Astrocyte of the spinal cord (primary cell): ENCODE measurements at regions not wholly inside any gene's neighbourhood (a gene's known extent, or its start where the extent isn't known, plus 50 kb on each side); places are given as distances from the start of the nearest gene placed in this dataset.
"Not testable (repeated sequence)": the region's sequence is repeated elsewhere in the genome, so short reads cannot be mapped to it uniquely, and the experiment has no call there.

Experiments used
- DNase-seq: peaks from one replicate; pipeline ENCODE4 v3.0.0; 2011; ENCODE audit warnings: low read depth, low spot score
- H3K4me3 ChIP-seq: 2 replicates; pipeline ENCODE4 v1.5.1; 2011; ENCODE audit warnings: low read depth, mild to moderate bottlenecking, low read length, moderate library complexity
- in situ Hi-C: cut with HindIII; loops from 2 replicates; pipeline ENCODE4 v1.10.0; 2017; ENCODE audit warnings: low sequenced_read_pairs
- TF ChIP-seq, protein P1 (sequence below): IDR thresholded peaks from 2 replicates; pipeline ENCODE4 v1.5.1; 2012; ENCODE audit warnings: low read depth, mild to moderate bottlenecking, low read length, inconsistent platforms

DNA sequence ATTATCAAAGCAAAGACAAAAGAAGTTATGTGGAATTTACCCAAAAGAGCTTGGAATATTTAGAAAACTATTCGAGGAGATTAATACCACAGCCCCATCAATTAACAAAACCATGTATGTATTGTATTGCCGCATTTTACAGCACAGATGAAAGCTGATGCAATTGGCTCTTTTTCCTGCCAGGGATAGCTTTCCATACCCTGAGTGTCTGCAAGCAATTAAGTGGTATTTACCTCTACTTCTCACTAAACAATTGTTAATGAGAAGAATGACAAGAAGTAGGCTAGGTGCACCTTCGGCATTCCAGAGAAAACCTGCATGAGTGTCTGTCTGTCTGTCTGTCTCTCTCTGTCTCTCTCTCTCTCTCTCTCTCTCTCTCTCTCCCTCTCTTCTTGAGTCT lies 219.5 kb downstream of the PAPSS1 start:
- in situ Hi-C loops, result no loop called here

DNA sequence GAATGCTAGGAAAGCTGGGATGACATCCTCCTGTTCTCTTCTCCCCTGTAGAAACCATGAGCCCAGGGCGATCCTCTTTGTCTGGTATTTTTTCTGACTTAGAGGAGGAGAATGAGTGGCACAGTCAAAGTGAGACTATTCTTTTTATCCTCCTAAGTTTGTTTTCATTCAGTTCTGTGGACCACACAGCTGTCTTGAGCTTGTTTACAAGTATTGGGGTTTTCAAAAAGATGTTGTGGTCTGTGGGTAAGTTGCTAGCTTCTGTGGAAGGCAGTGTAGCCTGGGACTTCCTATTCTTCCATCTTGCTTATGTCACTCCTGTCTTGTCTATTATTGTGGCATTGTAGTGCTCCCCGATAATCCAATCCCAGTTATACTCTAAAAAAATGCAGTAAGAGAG lies 223.0 kb downstream of the PAPSS1 start:
- H3K4me3 ChIP-seq, result no peak overlapping the region
- in situ Hi-C loops, result no loop called here
- TF ChIP-seq, protein P1, sequence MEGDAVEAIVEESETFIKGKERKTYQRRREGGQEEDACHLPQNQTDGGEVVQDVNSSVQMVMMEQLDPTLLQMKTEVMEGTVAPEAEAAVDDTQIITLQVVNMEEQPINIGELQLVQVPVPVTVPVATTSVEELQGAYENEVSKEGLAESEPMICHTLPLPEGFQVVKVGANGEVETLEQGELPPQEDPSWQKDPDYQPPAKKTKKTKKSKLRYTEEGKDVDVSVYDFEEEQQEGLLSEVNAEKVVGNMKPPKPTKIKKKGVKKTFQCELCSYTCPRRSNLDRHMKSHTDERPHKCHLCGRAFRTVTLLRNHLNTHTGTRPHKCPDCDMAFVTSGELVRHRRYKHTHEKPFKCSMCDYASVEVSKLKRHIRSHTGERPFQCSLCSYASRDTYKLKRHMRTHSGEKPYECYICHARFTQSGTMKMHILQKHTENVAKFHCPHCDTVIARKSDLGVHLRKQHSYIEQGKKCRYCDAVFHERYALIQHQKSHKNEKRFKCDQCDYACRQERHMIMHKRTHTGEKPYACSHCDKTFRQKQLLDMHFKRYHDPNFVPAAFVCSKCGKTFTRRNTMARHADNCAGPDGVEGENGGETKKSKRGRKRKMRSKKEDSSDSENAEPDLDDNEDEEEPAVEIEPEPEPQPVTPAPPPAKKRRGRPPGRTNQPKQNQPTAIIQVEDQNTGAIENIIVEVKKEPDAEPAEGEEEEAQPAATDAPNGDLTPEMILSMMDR, result no peak
- DNase-seq, result no peak

More for the DNA sequence above, 219.5 kb downstream of the PAPSS1 start:
- H3K4me3 ChIP-seq, result no peak overlapping the region
- TF ChIP-seq, protein P1, result no peak
- no peak for DNase-seq

DNA sequence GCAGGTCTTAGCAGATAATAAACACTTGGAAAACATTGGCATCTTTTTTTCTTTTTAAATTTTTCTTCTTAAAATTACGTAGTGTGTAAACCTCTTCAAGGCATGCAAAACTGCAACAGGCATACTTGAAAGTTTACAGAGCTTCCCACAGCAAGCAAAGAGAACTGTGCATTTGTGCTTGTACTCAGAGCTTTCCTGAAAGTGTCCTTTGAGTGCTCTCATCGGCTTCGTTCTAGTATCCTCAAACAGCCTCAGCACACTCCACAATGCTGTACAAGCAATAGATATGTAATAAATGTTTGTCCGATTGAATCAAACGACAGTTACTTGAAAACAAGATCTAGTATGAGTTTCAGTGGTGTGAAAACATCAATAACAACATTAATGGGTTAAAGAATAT lies 227.5 kb downstream of the PAPSS1 start:
- H3K4me3 ChIP-seq, result no peak overlapping the region
- TF ChIP-seq, protein P1, result no peak
- no peak for DNase-seq
- in situ Hi-C loops, result no loop called here

DNA sequence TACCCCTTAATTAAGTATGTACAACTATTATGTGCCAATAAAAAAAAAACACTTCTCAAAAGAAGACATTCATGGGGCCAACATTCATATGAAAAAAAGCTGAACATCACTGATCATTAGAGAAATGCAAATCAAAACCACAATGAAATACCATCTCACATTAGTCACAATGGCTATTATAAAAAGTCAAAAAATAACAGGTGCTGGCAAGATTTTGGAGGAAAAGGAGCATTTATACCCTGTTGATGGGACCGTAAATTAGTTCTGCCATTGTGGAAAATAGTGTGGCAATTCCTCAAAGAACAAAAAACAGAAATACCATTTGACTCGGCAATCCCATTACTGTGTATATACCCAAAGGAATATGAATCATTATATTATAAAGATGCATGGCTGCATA lies 229.9 kb downstream of the PAPSS1 start:
- H3K4me3 ChIP-seq, result no peak overlapping the region
- TF ChIP-seq, protein P1, result no peak
- no peak for DNase-seq
- in situ Hi-C loops, result no loop called here

DNA sequence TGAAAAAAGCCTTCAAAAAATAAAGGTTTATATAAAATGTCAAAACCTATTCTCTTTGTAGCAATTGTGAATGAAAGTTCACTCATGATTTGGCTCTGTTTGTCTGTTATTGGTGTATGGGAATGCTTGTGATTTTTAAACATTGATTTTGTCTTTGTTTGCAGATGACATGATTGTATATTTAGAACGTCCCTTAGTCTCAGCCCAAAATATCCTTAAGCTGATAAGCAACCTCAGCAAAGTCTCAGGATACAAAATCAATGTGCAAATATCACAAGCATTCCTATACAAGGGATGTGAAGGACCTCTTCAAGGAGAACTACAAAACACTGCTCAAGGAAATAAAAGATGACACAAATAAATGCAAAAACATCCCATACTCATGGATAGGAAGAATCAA lies 236.4 kb downstream of the PAPSS1 start:
- in situ Hi-C loops, H3K4me3 ChIP-seq, DNase-seq: not testable (repeated sequence)

DNA sequence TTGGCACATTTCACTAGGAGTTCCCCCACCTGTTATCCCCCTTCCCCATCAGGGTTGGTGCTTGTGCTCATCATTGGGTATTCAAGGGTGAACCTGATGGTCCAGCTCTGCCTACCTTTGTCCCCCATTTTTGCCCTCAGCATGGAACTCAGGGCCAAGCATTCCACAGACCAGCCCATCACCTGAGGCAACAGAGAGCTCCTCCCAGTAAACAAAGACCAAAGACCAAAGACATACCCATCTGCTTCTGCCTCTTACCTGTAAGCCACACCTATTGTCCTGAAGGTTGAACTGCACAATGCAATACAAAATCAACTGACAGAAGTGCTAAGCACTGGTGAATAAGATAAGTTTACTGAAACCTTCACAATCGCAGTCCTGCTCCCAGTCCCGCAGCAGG lies 237.5 kb downstream of the PAPSS1 start:
- no peak overlapping the region for H3K4me3 ChIP-seq
- TF ChIP-seq, protein P1, result no peak
- DNase-seq, result no peak
- in situ Hi-C loops, result no loop called here

DNA sequence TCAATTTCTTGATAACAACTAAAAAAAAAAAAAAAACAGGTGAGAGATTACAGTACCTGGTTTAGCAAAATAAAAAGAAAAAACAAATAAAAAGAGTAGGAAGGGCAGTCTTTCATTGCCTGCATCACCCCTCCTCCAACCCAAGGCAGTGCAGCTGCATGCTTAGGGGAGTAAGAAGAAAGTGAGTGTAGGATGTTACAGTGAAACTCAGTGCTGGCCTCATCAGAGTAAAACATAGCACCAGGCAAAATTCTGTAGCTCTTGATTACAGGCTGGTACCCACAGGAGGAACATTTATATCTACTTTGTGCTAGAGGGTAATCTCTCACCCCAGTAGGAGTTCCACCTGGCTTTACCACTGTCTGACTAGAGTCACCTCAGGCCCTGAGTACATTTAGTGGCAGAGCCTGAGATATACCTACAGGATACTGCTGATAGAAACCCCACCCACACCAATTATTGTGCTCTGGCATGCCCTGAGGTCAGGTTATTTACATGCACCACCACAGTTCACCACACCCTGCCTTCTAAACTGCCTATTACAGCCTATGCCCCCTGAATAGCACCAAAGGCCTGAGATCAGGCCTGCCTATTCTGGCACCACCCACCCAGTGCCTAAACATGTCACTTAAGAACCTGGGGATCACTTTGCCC lies 241.6 kb downstream of the PAPSS1 start:
- in situ Hi-C loops, result no loop called here
- DNase-seq, result no peak
- TF ChIP-seq, protein P1, result no peak
- H3K4me3 ChIP-seq, result no peak overlapping the region
